ENCODE measurements at regions not wholly inside any gene's neighbourhood (a gene's known extent, or its start where the extent isn't known, plus 50 kb on each side); places are given as distances from the start of the nearest gene placed in this dataset.

GRCh38 chr6:148166339-148166968 is 176.2 kb upstream of the SASH1 start:
- Histone ChIP-seq H3K27me3 (ENCODE audit: insufficient read depth, low read length) (no peaks in the 10 kb centered on the region), H3K9me3 (ENCODE audit: low read length) (no peaks in the 10 kb centered on the region), H3K4me1 (ENCODE audit: insufficient read depth, low read length) (peaks cover 20% of the 10 kb centered on the region), H3K4me3 (ENCODE audit: low read length) (no peak overlapping the region), H3K36me3 (ENCODE audit: insufficient read depth, low read length) (no peaks in the 10 kb centered on the region), H2AFZ (ENCODE audit: low read depth, low read length) (no peak overlapping the region)

DNA sequence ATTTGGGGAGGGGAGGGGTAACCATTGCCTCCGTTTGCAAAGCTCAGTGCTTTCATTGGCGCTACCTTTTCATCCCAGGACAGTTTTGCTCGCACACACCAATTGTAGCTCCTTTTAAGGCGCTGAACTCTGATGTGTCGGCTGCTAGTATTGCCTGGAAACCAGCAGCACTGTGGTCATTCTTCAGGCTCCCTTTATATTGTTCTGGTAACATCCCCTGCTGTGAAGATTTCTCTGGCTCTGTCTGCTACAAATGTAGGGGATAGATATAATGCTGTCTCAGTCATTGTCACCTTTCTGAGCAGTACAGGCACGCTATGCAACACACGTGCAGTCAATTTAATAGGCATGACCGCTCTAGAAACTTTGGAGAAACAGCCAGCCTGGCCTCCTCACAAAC is 172.9 kb upstream of the SASH1 start:
- no peaks in the 10 kb centered on the region for H3K9me3 ChIP-seq (ENCODE audit: low read length)
- H2AFZ ChIP-seq (ENCODE audit: low read depth, low read length) = no peak overlapping the region
- H3K36me3 ChIP-seq (ENCODE audit: insufficient read depth, low read length) = no peaks in the 10 kb centered on the region
- no peaks in the 10 kb centered on the region for H3K27me3 ChIP-seq (ENCODE audit: insufficient read depth, low read length)
- H3K4me1 ChIP-seq (ENCODE audit: insufficient read depth, low read length) = peaks cover 20% of the 10 kb centered on the region
- H3K4me3 ChIP-seq (ENCODE audit: low read length) = no peak overlapping the region

- no peaks in the 10 kb centered on the region for H3K9me3 ChIP-seq (ENCODE audit: low read length)
- no peaks in the 10 kb centered on the region for H3K27me3 ChIP-seq (ENCODE audit: insufficient read depth, low read length)
- no peak overlapping the region for H3K4me3 ChIP-seq (ENCODE audit: low read length)
- peaks cover 22% of the 10 kb centered on the region for H3K4me1 ChIP-seq (ENCODE audit: insufficient read depth, low read length)
- H2AFZ ChIP-seq (ENCODE audit: low read depth, low read length) = no peak overlapping the region
- H3K36me3 ChIP-seq (ENCODE audit: insufficient read depth, low read length) = no peaks in the 10 kb centered on the region
These were observed 172.4 kb upstream of the SASH1 start for GRCh38 chr6:148170286-148170685.

DNA sequence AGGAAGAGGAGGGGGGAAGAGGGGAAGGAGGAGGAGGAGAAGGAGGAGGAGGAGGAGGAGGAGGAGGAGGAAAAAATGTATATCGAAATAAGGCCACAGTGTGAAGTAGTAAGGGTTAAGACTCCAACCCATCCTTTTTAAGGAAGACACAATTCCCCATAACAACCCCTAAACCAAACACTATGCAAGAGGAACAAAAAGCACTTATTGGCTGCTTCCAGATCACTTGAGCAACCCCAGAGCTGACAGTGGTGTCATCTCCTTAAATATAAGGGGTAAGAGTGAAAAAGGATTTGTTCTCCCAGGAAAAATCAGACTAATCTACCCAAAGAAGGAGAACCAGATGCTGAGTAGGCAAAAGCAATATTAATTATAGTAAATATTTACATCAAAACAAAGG is 169.1 kb upstream of the SASH1 start:
- no peaks in the 10 kb centered on the region for H3K9me3 ChIP-seq (ENCODE audit: low read length)
- no peaks in the 10 kb centered on the region for H3K36me3 ChIP-seq (ENCODE audit: insufficient read depth, low read length)
- no peak overlapping the region for H2AFZ ChIP-seq (ENCODE audit: low read depth, low read length)
- H3K4me3 ChIP-seq (ENCODE audit: low read length) = no peak overlapping the region
- peaks cover 27% of the 10 kb centered on the region for H3K4me1 ChIP-seq (ENCODE audit: insufficient read depth, low read length)
- no peaks in the 10 kb centered on the region for H3K27me3 ChIP-seq (ENCODE audit: insufficient read depth, low read length)

DNA sequence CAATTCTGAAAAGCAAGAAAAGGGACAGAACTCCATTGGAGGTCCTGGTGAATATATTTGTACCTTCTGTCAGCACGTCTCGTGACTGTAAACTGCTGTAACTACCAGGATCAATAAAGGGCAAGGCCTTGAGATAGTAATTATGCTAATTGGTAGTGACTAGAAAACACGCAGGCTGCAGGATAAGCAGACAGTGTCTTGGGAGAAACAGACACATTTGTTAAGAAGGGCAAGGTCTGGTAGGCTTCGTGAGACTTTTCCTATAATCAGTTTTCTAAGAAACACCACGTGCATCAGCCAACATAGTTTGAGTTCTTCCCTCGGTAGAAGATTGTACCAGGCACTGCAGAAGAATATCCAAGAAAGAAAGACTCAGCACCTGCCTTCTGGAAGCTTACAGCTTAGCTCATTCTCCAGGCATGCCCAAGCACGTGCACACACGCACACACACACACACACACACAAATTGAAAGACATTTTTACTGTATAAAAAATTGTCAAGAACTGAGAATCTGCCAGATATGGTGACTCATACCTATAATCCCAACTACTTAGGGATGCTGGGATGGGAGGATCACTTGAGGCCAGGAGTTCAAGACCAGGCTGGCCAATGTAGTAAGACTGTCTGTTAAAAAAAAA is 167.0 kb upstream of the SASH1 start:
- H3K4me1 ChIP-seq (ENCODE audit: insufficient read depth, low read length) = peaks cover 7% of the 10 kb centered on the region
- H3K36me3 ChIP-seq (ENCODE audit: insufficient read depth, low read length) = no peaks in the 10 kb centered on the region
- H2AFZ ChIP-seq (ENCODE audit: low read depth, low read length) = no peak overlapping the region
- H3K27me3 ChIP-seq (ENCODE audit: insufficient read depth, low read length) = no peaks in the 10 kb centered on the region
- no peak overlapping the region for H3K4me3 ChIP-seq (ENCODE audit: low read length)
- H3K9me3 ChIP-seq (ENCODE audit: low read length) = no peaks in the 10 kb centered on the region

DNA sequence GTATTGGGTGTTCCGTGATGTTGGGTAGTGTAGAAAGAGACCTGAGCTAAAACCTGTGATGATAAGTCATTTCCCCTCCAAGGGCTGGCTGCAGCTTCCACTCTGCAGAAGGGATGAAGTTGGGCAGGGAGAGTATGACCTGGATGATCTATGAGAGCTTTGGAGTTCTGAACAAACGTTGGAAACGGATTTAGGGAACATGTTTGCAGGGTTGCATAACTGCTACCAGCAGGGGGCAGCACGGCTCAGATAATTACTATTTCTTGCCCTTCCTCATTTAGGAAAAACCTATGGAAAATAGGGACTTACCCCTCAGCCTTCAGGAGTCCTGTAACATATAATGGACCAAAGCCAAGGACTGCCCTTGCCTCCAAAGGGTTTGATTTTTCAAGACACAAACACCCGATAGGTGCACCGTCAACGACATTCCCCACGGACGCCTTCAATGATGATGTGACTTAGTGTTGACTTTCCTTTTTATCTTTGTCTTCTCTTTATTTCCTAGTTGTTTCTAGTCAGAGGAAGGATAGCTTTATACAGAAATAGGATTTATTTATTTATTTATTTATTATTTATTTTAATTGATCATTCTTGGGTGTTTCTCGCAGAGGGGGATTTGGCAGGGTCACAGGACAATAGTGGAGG is 164.9 kb upstream of the SASH1 start:
- H3K9me3 ChIP-seq (ENCODE audit: low read length) = no peaks in the 10 kb centered on the region
- peaks cover 7% of the 10 kb centered on the region for H3K4me1 ChIP-seq (ENCODE audit: insufficient read depth, low read length)
- H3K4me3 ChIP-seq (ENCODE audit: low read length) = no peak overlapping the region
- no peak overlapping the region for H2AFZ ChIP-seq (ENCODE audit: low read depth, low read length)
- H3K36me3 ChIP-seq (ENCODE audit: insufficient read depth, low read length) = no peaks in the 10 kb centered on the region
- H3K27me3 ChIP-seq (ENCODE audit: insufficient read depth, low read length) = no peaks in the 10 kb centered on the region

GRCh38 chr6:148179786-148180185 is 162.9 kb upstream of the SASH1 start:
- Histone ChIP-seq H3K4me1 (ENCODE audit: insufficient read depth, low read length) (peaks cover 7% of the 10 kb centered on the region), H3K36me3 (ENCODE audit: insufficient read depth, low read length) (no peaks in the 10 kb centered on the region), H3K4me3 (ENCODE audit: low read length) (no peak overlapping the region), H3K9me3 (ENCODE audit: low read length) (no peaks in the 10 kb centered on the region), H3K27me3 (ENCODE audit: insufficient read depth, low read length) (no peaks in the 10 kb centered on the region), H2AFZ (ENCODE audit: low read depth, low read length) (no peak overlapping the region)

DNA sequence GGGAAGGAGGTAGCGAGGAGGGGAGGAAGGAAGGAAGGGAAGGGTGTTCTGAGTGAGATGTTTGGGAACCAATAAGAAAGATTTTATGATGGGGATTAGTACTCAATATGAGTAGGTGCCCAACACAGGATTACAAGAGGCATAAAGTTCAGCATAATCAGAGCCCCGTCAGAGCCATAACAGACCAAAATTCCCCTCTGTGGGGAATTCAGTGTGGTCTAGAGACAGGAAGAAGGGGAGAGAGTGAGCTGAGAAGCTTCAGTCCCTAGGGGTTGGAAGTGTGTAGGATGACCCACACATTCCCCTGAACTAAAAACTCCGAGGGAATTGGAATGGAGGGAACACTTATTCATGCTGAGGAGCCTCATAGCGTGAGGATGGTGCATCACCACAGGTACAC is 160.3 kb upstream of the SASH1 start:
- no peaks in the 10 kb centered on the region for H3K27me3 ChIP-seq (ENCODE audit: insufficient read depth, low read length)
- H3K4me1 ChIP-seq (ENCODE audit: insufficient read depth, low read length) = no peaks in the 10 kb centered on the region
- no peak overlapping the region for H3K4me3 ChIP-seq (ENCODE audit: low read length)
- no peaks in the 10 kb centered on the region for H3K36me3 ChIP-seq (ENCODE audit: insufficient read depth, low read length)
- H3K9me3 ChIP-seq (ENCODE audit: low read length) = no peaks in the 10 kb centered on the region
- no peak overlapping the region for H2AFZ ChIP-seq (ENCODE audit: low read depth, low read length)

DNA sequence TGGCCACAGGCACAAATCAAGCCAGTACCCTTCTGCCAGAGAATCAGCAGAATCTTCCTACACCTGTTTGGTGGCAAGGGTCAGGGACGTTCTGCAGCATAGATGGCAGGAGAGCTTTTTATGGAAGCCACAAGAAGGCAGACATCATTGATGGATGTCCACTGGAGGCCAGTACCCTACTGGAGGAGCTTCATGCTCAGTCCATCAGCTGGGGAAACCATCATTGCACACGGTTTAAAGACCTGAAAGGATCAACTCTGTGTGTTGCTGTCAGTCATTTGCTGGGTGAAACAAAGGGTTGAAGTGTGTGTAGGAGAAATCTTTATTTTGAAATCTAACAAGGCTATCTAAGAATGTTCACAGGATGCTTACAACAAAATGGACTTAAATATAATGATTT is 158.9 kb upstream of the SASH1 start:
- H2AFZ ChIP-seq (ENCODE audit: low read depth, low read length) = no peak overlapping the region
- no peaks in the 10 kb centered on the region for H3K36me3 ChIP-seq (ENCODE audit: insufficient read depth, low read length)
- H3K9me3 ChIP-seq (ENCODE audit: low read length) = no peaks in the 10 kb centered on the region
- no peak overlapping the region for H3K4me3 ChIP-seq (ENCODE audit: low read length)
- H3K4me1 ChIP-seq (ENCODE audit: insufficient read depth, low read length) = no peaks in the 10 kb centered on the region
- no peaks in the 10 kb centered on the region for H3K27me3 ChIP-seq (ENCODE audit: insufficient read depth, low read length)

- no peak overlapping the region for H2AFZ ChIP-seq (ENCODE audit: low read depth, low read length)
- no peaks in the 10 kb centered on the region for H3K27me3 ChIP-seq (ENCODE audit: insufficient read depth, low read length)
- no peaks in the 10 kb centered on the region for H3K4me1 ChIP-seq (ENCODE audit: insufficient read depth, low read length)
- H3K9me3 ChIP-seq (ENCODE audit: low read length) = no peaks in the 10 kb centered on the region
- no peak overlapping the region for H3K4me3 ChIP-seq (ENCODE audit: low read length)
- H3K36me3 ChIP-seq (ENCODE audit: insufficient read depth, low read length) = no peaks in the 10 kb centered on the region
These were observed 155.7 kb upstream of the SASH1 start for GRCh38 chr6:148186916-148187315.

DNA sequence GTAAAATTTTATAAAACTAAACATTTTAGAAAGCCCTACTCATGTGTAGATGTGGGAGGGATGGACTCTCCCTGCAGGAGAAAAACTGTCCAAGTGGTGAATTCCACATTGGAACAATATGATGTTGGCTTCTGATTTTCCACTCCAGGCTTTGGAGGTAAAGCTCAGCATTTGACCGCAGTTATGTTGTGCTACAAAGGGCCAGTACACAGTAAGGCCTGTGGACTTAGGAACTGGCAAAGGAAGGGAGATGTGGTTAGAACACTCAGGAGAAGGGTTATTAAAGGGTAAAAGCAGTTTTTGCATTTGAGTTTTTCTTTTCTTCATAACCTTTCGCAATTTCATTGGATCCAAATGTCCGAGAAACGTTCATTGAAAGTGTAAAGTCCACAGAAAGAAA is 150.3 kb upstream of the SASH1 start:
- Histone ChIP-seq H2AFZ (ENCODE audit: low read depth, low read length) (no peak overlapping the region), H3K27me3 (ENCODE audit: insufficient read depth, low read length) (no peaks in the 10 kb centered on the region), H3K4me1 (ENCODE audit: insufficient read depth, low read length) (no peaks in the 10 kb centered on the region), H3K9me3 (ENCODE audit: low read length) (no peaks in the 10 kb centered on the region), H3K4me3 (ENCODE audit: low read length) (no peak overlapping the region), H3K36me3 (ENCODE audit: insufficient read depth, low read length) (no peaks in the 10 kb centered on the region)

- Histone ChIP-seq H3K36me3 (ENCODE audit: insufficient read depth, low read length) (no peaks in the 10 kb centered on the region), H3K4me1 (ENCODE audit: insufficient read depth, low read length) (no peaks in the 10 kb centered on the region), H2AFZ (ENCODE audit: low read depth, low read length) (no peak overlapping the region), H3K4me3 (ENCODE audit: low read length) (no peak overlapping the region), H3K27me3 (ENCODE audit: insufficient read depth, low read length) (no peaks in the 10 kb centered on the region), H3K9me3 (ENCODE audit: low read length) (no peaks in the 10 kb centered on the region)
These were observed 149.5 kb upstream of the SASH1 start for GRCh38 chr6:148193063-148193680.

DNA sequence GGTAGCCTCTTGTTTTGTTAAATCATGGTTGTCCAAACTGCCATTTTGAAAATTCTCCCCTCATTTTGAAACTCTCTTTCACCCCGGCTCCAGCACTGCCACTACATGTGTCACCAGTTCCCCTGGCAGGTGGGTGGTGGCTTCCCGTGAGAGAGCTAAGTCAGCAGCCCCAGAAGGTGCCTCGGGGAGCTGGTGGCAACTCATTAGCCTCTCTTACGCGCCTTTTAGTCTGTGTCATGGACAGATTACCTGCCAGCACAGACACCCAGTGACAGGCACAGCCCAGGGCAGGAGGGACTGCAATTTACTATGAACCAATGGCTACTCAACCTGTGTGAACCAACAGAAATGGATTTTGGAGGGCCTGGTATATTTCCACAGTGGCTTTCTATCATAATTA is 147.1 kb upstream of the SASH1 start:
- no peak overlapping the region for H2AFZ ChIP-seq (ENCODE audit: low read depth, low read length)
- H3K36me3 ChIP-seq (ENCODE audit: insufficient read depth, low read length) = no peaks in the 10 kb centered on the region
- H3K4me3 ChIP-seq (ENCODE audit: low read length) = no peak overlapping the region
- no peaks in the 10 kb centered on the region for H3K9me3 ChIP-seq (ENCODE audit: low read length)
- H3K27me3 ChIP-seq (ENCODE audit: insufficient read depth, low read length) = no peaks in the 10 kb centered on the region
- H3K4me1 ChIP-seq (ENCODE audit: insufficient read depth, low read length) = peaks cover 12% of the 10 kb centered on the region
